IPS-NIHi11 (cell line): ENCODE measurements at regions not wholly inside any gene's neighbourhood (a gene's known extent, or its start where the extent isn't known, plus 50 kb on each side); places are given as distances from the start of the nearest gene placed in this dataset.

Experiments used
- DNase-seq: peaks from one replicate; pipeline ENCODE4 v3.0.0; 2012; ENCODE audit warnings: mixed read lengths, low spot score

DNA sequence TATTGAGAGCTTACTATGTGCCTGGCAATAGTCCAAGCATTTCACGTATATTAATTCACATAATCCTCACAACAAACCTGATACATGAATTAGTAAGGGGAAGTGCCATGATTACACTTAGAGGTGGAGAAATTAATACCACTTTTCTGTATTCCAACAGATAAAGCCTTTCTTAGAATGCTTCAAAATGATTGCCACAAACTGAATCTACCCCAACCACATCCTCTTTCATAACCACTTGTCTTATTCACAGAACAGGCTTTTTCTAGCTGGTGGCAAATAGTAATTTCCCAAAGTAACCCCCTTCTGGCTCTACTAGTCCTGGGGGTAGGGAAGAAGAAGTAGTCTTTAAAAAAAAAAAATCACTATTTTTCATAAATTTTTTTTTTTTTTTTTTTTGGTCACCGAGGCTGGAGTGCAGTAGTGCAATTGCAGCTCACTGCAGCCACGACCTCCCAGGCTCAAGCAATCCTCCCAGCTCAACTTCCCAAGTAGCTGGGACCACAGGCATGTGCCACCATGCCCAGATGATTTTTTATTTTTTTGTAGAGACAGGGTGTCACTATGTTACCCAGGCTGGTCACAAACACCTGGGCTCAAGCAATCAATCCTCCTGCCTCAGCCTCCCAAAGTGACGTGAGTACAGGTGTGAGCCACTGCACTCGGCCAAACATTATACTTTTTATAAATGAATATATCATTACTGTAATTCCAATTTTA, 59.0 kb upstream of the ARID2 start:
- no peak for DNase-seq

DNA sequence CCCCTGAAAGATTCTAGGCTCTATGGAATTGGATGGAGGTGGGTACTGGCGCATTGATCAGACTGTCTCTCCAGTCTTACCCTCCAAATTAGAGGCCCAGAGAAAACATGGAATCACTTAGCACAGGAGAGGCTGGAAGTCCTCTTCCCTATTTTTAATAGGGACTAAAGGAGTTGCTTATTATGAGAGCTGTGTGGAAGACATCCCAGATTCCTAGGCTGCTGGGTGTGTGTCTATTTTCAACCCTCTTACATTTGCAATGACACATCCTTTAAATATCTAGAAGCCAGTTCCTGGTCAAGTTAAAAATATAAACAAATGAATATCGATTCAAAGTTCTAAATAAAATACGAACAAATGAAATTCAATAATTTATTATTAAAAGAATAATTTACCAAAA, 58.3 kb upstream of the ARID2 start:
- no peak for DNase-seq

DNA sequence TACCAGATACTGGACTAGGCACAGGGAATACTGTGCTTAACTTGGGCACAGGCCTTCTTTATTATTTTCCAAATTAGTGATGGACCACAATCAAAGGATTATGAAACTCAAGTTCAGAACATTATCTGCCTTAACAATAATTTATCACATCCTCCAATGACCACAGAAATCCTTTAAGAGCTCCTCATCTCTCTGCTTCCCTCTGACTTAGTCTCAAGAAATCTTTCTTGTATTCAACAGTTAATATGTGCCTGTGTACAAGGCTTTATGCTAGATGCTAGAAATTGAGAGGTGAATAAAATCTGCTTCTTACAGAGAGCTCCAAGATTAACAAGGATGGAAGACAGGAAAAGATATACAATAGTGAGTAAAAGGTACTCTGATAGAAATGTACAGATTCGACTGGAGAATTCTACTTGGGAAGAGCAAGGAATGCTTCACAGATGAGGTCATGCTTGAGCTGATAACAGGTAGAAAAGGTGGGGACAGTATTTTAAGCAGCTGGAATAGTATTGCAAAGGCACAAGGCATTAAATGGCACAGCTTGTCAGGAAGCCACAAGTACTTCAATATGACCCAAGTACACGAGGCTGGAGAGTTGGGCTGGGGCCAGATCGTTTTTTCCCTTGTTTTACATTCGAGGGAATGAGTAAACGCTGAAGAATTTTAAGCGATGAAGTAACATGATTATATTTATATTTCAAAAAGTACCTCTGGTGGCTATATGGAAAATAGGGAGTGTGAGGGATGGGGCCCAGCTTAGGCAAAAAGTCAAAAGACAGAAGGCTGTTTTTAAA, 55.1 kb upstream of the ARID2 start:
- peak; percentile 15 for DNase-seq

DNA sequence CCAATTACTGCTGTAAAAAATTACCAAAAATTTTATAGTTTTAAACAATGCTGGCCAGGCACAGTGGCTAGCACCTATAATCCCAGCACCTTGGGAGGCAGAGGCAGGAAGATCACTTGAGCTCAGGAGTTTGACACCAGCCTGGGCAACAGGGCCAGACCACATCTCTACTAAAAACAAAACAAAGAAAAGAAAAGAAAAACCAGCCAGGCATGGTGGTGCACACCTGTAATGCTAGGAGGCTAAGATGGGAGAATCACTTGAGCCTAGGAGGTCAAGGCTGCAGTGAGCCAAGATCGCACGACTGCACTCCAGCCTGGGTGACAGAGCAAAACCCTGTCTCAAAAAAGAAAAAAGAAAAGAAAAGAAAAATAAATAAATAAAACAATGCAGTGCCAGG, 54.0 kb upstream of the ARID2 start:
- DNase-seq = no peak
